HepG2 (cell line): ENCODE measurements at regions not wholly inside any gene's neighbourhood (a gene's known extent, or its start where the extent isn't known, plus 50 kb on each side); places are given as distances from the start of the nearest gene placed in this dataset.

Experiments used
- ATAC-seq: fragments of 200-7000 bp; cut with Tn5 transposase; 3 replicates; pipeline ENCODE4 v1.9.1; 2020; ENCODE audit warnings: mild to moderate bottlenecking, moderate library complexity
- BruUV-seq: library from RNA; stranded (reverse); fragments of 400-500 nt; replicated peaks from 2 replicates; lab custom pipeline; 2021; lab: Mats Ljungman, UMichigan
- CTCF ChIA-PET: fragments of 300-600 bp; formaldehyde crosslinking; extraction: SDS; loops from one replicate; lab custom pipeline; 2021; ENCODE audit warnings: low total read pairs, inconsistent platforms, low intra/inter-chr PET ratio; lab: Yijun Ruan, JAX
- POLR2A ChIA-PET: fragments of 350-600 bp; sonication (Branson Sonifier 250); formaldehyde crosslinking; loops from one replicate; lab custom pipeline; 2020; ENCODE audit warnings: antibody characterized with exemption, inconsistent platforms; lab: Yijun Ruan, JAX
- DNase-seq: peaks from one replicate; pipeline ENCODE4 v3.0.0-alpha.2; 2015; ENCODE audit warnings: low spot score
- FAIRE-seq: peaks from 3 replicates; lab custom pipeline; 2011; peaks lifted over from hg19 to GRCh38; lab: Jason Lieb, UNC
- H2AFZ ChIP-seq: one replicate; pipeline ENCODE4 v1.6.1; 2011; ENCODE audit warnings: low read length, inconsistent platforms
- H3K27ac ChIP-seq: fragments of 300-600 bp; 3 replicates; pipeline ENCODE4 v1.8.0; 2011; ENCODE audit warnings: mixed run types, mild to moderate bottlenecking, mixed read lengths, low read length, inconsistent platforms; ENCODE audit not compliant: insufficient read depth; ENCODE audit errors: extremely low read length
- H3K27me3 ChIP-seq, 2 experiments: fragments of 200-600 bp in 1 of 2; 2 replicates in 1 of 2; 3 replicates in 1 of 2; pipeline versions ENCODE4 v1.6.0 to v1.8.0; 2011; ENCODE audit warnings: low read length in 2 of 2, mild to moderate bottlenecking in 2 of 2, moderate library complexity in 2 of 2, inconsistent platforms in 1 of 2; ENCODE audit not compliant: insufficient read depth in 2 of 2, control insufficient read depth in 1 of 2
- H3K36me3 ChIP-seq, 2 experiments: fragments of 200-600 bp in 1 of 2; replicated peaks in 1 of 2; 2 replicates in 1 of 2; 3 replicates in 1 of 2; pipeline versions ENCODE4 v1.5.1 to v1.8.0; 2011; ENCODE audit warnings: low read length in 2 of 2, inconsistent platforms in 1 of 2; ENCODE audit not compliant: insufficient read depth in 2 of 2, control insufficient read depth in 1 of 2
- H3K4me1 ChIP-seq: 2 replicates; pipeline ENCODE4 v1.5.1; 2012; ENCODE audit warnings: low read length, inconsistent platforms; ENCODE audit not compliant: insufficient read depth
- H3K4me2 ChIP-seq: 2 replicates; pipeline ENCODE4 v1.6.0; 2011; ENCODE audit warnings: low read depth, low read length, inconsistent platforms
- H3K4me3 ChIP-seq, 3 experiments: fragments of 200-600 bp in 1 of 3; sonication (generic), shearing (Covaris generic) in 1 of 3; replicated peaks in 1 of 3; 2 replicates each; pipeline ENCODE4 v1.5.1; 2011 to 2016; ENCODE audit warnings: low read length in 3 of 3, inconsistent platforms in 2 of 3, low read depth in 2 of 3, mild to moderate bottlenecking in 2 of 3, control low read depth in 1 of 3, mixed read lengths in 1 of 3; ENCODE audit not compliant: insufficient read depth in 1 of 3
- H3K79me2 ChIP-seq: one replicate; pipeline ENCODE4 v1.6.1; 2011; ENCODE audit warnings: low read length, inconsistent platforms; ENCODE audit not compliant: insufficient read depth
- H3K9ac ChIP-seq: 2 replicates; pipeline ENCODE4 v1.6.0; 2011; ENCODE audit warnings: mild to moderate bottlenecking, low read depth, low read length, inconsistent platforms; ENCODE audit not compliant: insufficient read depth
- H3K9me3 ChIP-seq: 2 replicates; pipeline ENCODE4 v1.5.1; 2012; ENCODE audit warnings: mild to moderate bottlenecking, low read length
- H4K20me1 ChIP-seq: 2 replicates; pipeline ENCODE4 v1.6.0; 2011; ENCODE audit warnings: inconsistent platforms, mild to moderate bottlenecking, low read length, moderate library complexity; ENCODE audit not compliant: insufficient read depth
- ATF7 ChIP-seq, 2 experiments: fragments of 450-650 bp in 1 of 2; sonication (generic) in 1 of 2; formaldehyde crosslinking in 1 of 2; IDR thresholded peaks; 2 replicates each; pipeline versions ENCODE4 v1.4.0 to v1.6.1; 2016 to 2020; ENCODE audit warnings: antibody characterized with exemption in 1 of 2, mild to moderate bottlenecking in 1 of 2, missing genetic modification reagents in 1 of 2
- FOXK1 ChIP-seq: sonication (generic); formaldehyde crosslinking; IDR thresholded peaks from 2 replicates; pipeline ENCODE4 v1.4.0; 2020; ENCODE audit warnings: low read depth, missing genetic modification reagents, borderline replicate concordance
- HHEX ChIP-seq: IDR thresholded peaks from 2 replicates; pipeline ENCODE4 v1.6.1; 2016; ENCODE audit warnings: control low read depth
- KDM4B ChIP-seq: sonication (generic); formaldehyde crosslinking; IDR thresholded peaks from 2 replicates; pipeline ENCODE4 v1.4.0; 2020; ENCODE audit warnings: missing genetic modification reagents
- NCOA1 ChIP-seq: sonication (generic); formaldehyde crosslinking; IDR thresholded peaks from 2 replicates; pipeline ENCODE4 v1.9.0; 2021; ENCODE audit warnings: missing genetic modification reagents
- PLSCR1 ChIP-seq: sonication (generic); formaldehyde crosslinking; IDR thresholded peaks from 2 replicates; pipeline ENCODE4 v1.5.0; 2020; ENCODE audit warnings: missing genetic modification reagents, mild to moderate bottlenecking, borderline replicate concordance
- POLR2AphosphoS2 ChIP-seq: IDR thresholded peaks from 2 replicates; pipeline ENCODE4 v1.6.1; 2011; ENCODE audit warnings: low read depth, low read length, improper control_type of control experiment
- SMAD3 ChIP-seq: sonication (generic); formaldehyde crosslinking; IDR thresholded peaks from 2 replicates; pipeline ENCODE4 v1.4.0; 2020; ENCODE audit warnings: missing genetic modification reagents
- SP2 ChIP-seq: sonication (generic); formaldehyde crosslinking; IDR thresholded peaks from 2 replicates; pipeline ENCODE4 v1.5.1; 2020; ENCODE audit warnings: mild to moderate bottlenecking, missing genetic modification reagents
- SRF ChIP-seq: IDR thresholded peaks from 2 replicates; pipeline ENCODE4 v1.6.1; 2011; ENCODE audit warnings: mild to moderate bottlenecking, low read depth, low read length, moderate library complexity
- TEAD3 ChIP-seq: optimal IDR thresholded peaks from 2 replicates; pipeline ENCODE3; 2016; ENCODE audit warnings: borderline replicate concordance
- TRIM24 ChIP-seq: sonication (generic); formaldehyde crosslinking; IDR thresholded peaks from 2 replicates; pipeline ENCODE4 v1.8.0; 2022; ENCODE audit warnings: mild to moderate bottlenecking, missing genetic modification reagents
- ZBTB7B ChIP-seq: sonication (generic); formaldehyde crosslinking; IDR thresholded peaks from 2 replicates; pipeline ENCODE4 v1.4.0; 2020; ENCODE audit warnings: missing genetic modification reagents
- ZC3H13 ChIP-seq: sonication (generic); formaldehyde crosslinking; IDR thresholded peaks from 2 replicates; pipeline ENCODE4 v1.8.1; 2023; ENCODE audit warnings: mild to moderate bottlenecking, missing genetic modification reagents, moderate library complexity
- ZFYVE20 ChIP-seq: sonication (generic); formaldehyde crosslinking; IDR thresholded peaks from 2 replicates; pipeline ENCODE4 v1.8.0; 2023; ENCODE audit warnings: low read depth, mild to moderate bottlenecking, moderate library complexity, missing genetic modification reagents, borderline replicate concordance
- ZGPAT ChIP-seq: IDR thresholded peaks from 2 replicates; pipeline ENCODE4 v1.6.1; 2016; ENCODE audit warnings: mild to moderate bottlenecking
- ZNF101 ChIP-seq: sonication (generic); formaldehyde crosslinking; IDR thresholded peaks from 2 replicates; pipeline ENCODE4 v1.4.0; 2020; ENCODE audit warnings: mild to moderate bottlenecking, low read depth, missing genetic modification reagents, borderline replicate concordance
- ZNF20 ChIP-seq: sonication (generic); formaldehyde crosslinking; IDR thresholded peaks from 2 replicates; pipeline ENCODE4 v1.4.0; 2020; ENCODE audit warnings: mild to moderate bottlenecking, moderate library complexity, missing genetic modification reagents
- ZNF317 ChIP-seq: sonication (generic); formaldehyde crosslinking; IDR thresholded peaks from 2 replicates; pipeline ENCODE4 v1.5.0; 2020; ENCODE audit warnings: mild to moderate bottlenecking, missing genetic modification reagents
- ZNF383 ChIP-seq: sonication (generic); formaldehyde crosslinking; IDR thresholded peaks from 2 replicates; pipeline ENCODE4 v1.4.0; 2020; ENCODE audit warnings: missing genetic modification reagents, mild to moderate bottlenecking, borderline replicate concordance
- ZNF451 ChIP-seq: sonication (generic); formaldehyde crosslinking; IDR thresholded peaks from 2 replicates; pipeline ENCODE4 v1.5.0; 2020; ENCODE audit warnings: mild to moderate bottlenecking, missing genetic modification reagents
- ZNF552 ChIP-seq: sonication (generic); formaldehyde crosslinking; IDR thresholded peaks from 2 replicates; pipeline ENCODE4 v1.9.0; 2022; ENCODE audit warnings: missing genetic modification reagents, mild to moderate bottlenecking, borderline replicate concordance
- WGBS: methylation state at CpG from one replicate; pipeline ENCODE4 v1.1.6; 2017; ENCODE audit warnings: low lambda C conversion rate; 5-methylcytosine and 5-hydroxymethylcytosine counted together
- in situ Hi-C: cut with HindIII; loops from 2 replicates; pipeline ENCODE4 v1.10.0; 2017; ENCODE audit warnings: low pct_unique_long_range_greater_than_20kb; ENCODE audit not compliant: extremely low pct_ligation_motif_present
- intact Hi-C: fragments of 100-400 bp; cut with micrococcal nuclease; formaldehyde crosslinking; loops from one replicate; pipeline ENCODE4 v1.10.0; 2022; ENCODE audit not compliant: unreplicated experiment
- TF ChIP-seq, protein P1 (sequence below): sonication (generic); formaldehyde crosslinking; IDR thresholded peaks from 2 replicates; pipeline ENCODE4 v1.4.0; 2020; ENCODE audit warnings: missing genetic modification reagents, mild to moderate bottlenecking, borderline replicate concordance

- TF ChIP-seq TRIM24 (CRISPR knock-in tag) (no peak), ZNF451 (CRISPR knock-in tag) (no peak), ZNF20 (CRISPR knock-in tag) (no peak), ZGPAT (CRISPR knock-in tag) (no peak), PLSCR1 (CRISPR knock-in tag) (no peak), ZNF101 (CRISPR knock-in tag) (no peak), POLR2AphosphoS2 (no peak), ZNF317 (CRISPR knock-in tag) (no peak)
These were observed 86.9 kb upstream of the MSX1 start (continued) for GRCh38 chr4:4772534-4772933.

GRCh38 chr4:4771160-4771559 is 88.3 kb upstream of the MSX1 start:
- ATAC-seq: no peak
- TF ChIP-seq, protein P1, sequence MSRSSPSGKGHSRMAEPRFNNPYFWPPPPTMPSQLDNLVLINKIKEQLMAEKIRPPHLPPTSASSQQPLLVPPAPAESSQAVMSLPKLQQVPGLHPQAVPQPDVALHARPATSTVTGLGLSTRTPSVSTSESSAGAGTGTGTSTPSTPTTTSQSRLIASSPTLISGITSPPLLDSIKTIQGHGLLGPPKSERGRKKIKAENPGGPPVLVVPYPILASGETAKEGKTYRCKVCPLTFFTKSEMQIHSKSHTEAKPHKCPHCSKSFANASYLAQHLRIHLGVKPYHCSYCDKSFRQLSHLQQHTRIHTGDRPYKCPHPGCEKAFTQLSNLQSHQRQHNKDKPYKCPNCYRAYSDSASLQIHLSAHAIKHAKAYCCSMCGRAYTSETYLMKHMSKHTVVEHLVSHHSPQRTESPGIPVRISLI (CRISPR knock-in tag): no peak
- no peak for TF ChIP-seq SMAD3
- TF ChIP-seq FOXK1: no peak
- no peak for TF ChIP-seq SRF
- no peak for TF ChIP-seq ZNF383 (CRISPR knock-in tag)
- TF ChIP-seq SP2 (CRISPR knock-in tag): no peak
- no peak for TF ChIP-seq KDM4B (CRISPR knock-in tag)
- TF ChIP-seq ZC3H13 (CRISPR knock-in tag): no peak
- TF ChIP-seq ZNF552 (CRISPR knock-in tag): no peak
- TF ChIP-seq NCOA1 (CRISPR knock-in tag): no peak
- no peak for TF ChIP-seq TEAD3 (CRISPR knock-in tag)
- no peak for TF ChIP-seq ATF7 (IDR thresholded peaks at IDR 0.05)
- TF ChIP-seq ATF7 (CRISPR knock-in tag; IDR thresholded peaks at IDR 0.05): no peak
- TF ChIP-seq ZBTB7B: no peak
- no peak for TF ChIP-seq HHEX
- TF ChIP-seq ZFYVE20 (CRISPR knock-in tag): no peak

More at GRCh38 chr4:4771160-4771559, 88.3 kb upstream of the MSX1 start:
- H3K9ac ChIP-seq: no peak overlapping the region
- H3K4me3 ChIP-seq: no peak overlapping the region
- POLR2A ChIA-PET: no interaction called here
- no peaks in the 10 kb centered on the region for H4K20me1 ChIP-seq
- 53% methylated on average over 5 of the region's 5 CpGs for WGBS
- intact Hi-C loops (no loop called here), in situ Hi-C loops (no loop called here)
- H3K36me3 ChIP-seq: no peaks in the 10 kb centered on the region
- no peaks in the 10 kb centered on the region for H3K9me3 ChIP-seq
- H3K4me1 ChIP-seq: peaks cover 10% of the 10 kb centered on the region
- H2AFZ ChIP-seq: no peak overlapping the region
- H3K27ac ChIP-seq: no peak overlapping the region
- CTCF ChIA-PET: no interaction called here
- BruUV-seq: no TSS peak
- DNase-seq: no peak
- no peaks in the 10 kb centered on the region for H3K27me3 ChIP-seq
- no peak for FAIRE-seq
- no peaks in the 10 kb centered on the region for H3K79me2 ChIP-seq
- no peak overlapping the region for H3K4me2 ChIP-seq
